ENCODE measurements at regions not wholly inside any gene's neighbourhood (a gene's known extent, or its start where the extent isn't known, plus 50 kb on each side); places are given as distances from the start of the nearest gene placed in this dataset.

GRCh38 chr3:81823086-81823485 is 61.6 kb upstream of the GBE1 start:
- BruUV-seq (replicated peaks), result no TSS peak
- POLR2A ChIA-PET, result no interaction called here
- H3K36me3 ChIP-seq (ENCODE audit: control insufficient read depth, insufficient read depth, low read length), result no peaks in the 10 kb centered on the region
- H3K27ac ChIP-seq (ENCODE audit: extremely low read depth, low read depth, low read length), result no peak overlapping the region
- no peaks in the 10 kb centered on the region for H3K9me1 ChIP-seq (ENCODE audit: control insufficient read depth, insufficient read depth, low read length)
- H4K20me1 ChIP-seq (replicated peaks; ENCODE audit: control insufficient read depth, insufficient read depth, low read length), result no peaks in the 10 kb centered on the region
- H2AFZ ChIP-seq (ENCODE audit: low read depth, low read length), result no peak overlapping the region
- ATAC-seq (no peak), DNase-seq (ENCODE audit: extremely low read depth in 1 of 4, low spot score in 3 of 4) (no peak), FAIRE-seq (no peak)
- 9% methylated on average over 3 of the region's 3 CpGs for WGBS (ENCODE audit: insufficient coverage, low coverage, missing lambda C conversion rate)
- CTCF ChIA-PET (ENCODE audit: low intra/inter-chr PET ratio), result no interaction called here
- no peaks in the 10 kb centered on the region for H3K27me3 ChIP-seq (ENCODE audit: control insufficient read depth in 2 of 2, insufficient read depth in 2 of 2, low read length in 2 of 2)
- no peak overlapping the region for H3K4me2 ChIP-seq (ENCODE audit: insufficient read depth, low read length)
- no peak overlapping the region for H3K9ac ChIP-seq (ENCODE audit: insufficient read depth in 1 of 2, low read depth in 2 of 2, low read length in 2 of 2)
- H3K9me3 ChIP-seq (replicated peaks; ENCODE audit: control insufficient read depth, insufficient read depth, low read depth, low read length), result no peaks in the 10 kb centered on the region
- intact Hi-C loops (cut with micrococcal nuclease), result loop anchor here (10.0 kb wide), 1 partner anchor 158 kb away; no protein-coding TSS in a partner anchor
- H3K4me3 ChIP-seq, result no peak overlapping the region
- H3K4me1 ChIP-seq (replicated peaks in 1 of 2; ENCODE audit: control insufficient read depth in 2 of 2, insufficient read depth in 2 of 2, low read length in 2 of 2), result no peaks in the 10 kb centered on the region
- TF ChIP-seq CHD4 (IDR thresholded peaks at IDR 0.05; ENCODE audit: insufficient read depth, insufficient replicate concordance, low read depth, low read length, poor library complexity, severe bottlenecking) (no peak), NFE2 (IDR thresholded peaks at IDR 0.05; ENCODE audit: low read depth) (no peak), TFAM (CRISPR knock-in tag; conservative IDR thresholded peaks at IDR 0.05) (no peak)
- in situ Hi-C loops (cut with MboI), result no loop called here
- H3K79me2 ChIP-seq (ENCODE audit: control insufficient read depth, insufficient read depth, low read length), result no peaks in the 10 kb centered on the region

- Histone ChIP-seq H3K9me3 (replicated peaks; ENCODE audit: control insufficient read depth, insufficient read depth, low read depth, low read length) (no peaks in the 10 kb centered on the region), H3K27me3 (ENCODE audit: control insufficient read depth in 2 of 2, insufficient read depth in 2 of 2, low read length in 2 of 2) (no peaks in the 10 kb centered on the region), H3K9me1 (ENCODE audit: control insufficient read depth, insufficient read depth, low read length) (no peaks in the 10 kb centered on the region), H3K36me3 (ENCODE audit: control insufficient read depth, insufficient read depth, low read length) (no peaks in the 10 kb centered on the region), H3K27ac (ENCODE audit: extremely low read depth, low read depth, low read length) (no peak overlapping the region), H4K20me1 (replicated peaks; ENCODE audit: control insufficient read depth, insufficient read depth, low read length) (no peaks in the 10 kb centered on the region), H2AFZ (ENCODE audit: low read depth, low read length) (no peak overlapping the region), H3K4me3 (no peak overlapping the region), H3K4me1 (replicated peaks in 1 of 2; ENCODE audit: control insufficient read depth in 2 of 2, insufficient read depth in 2 of 2, low read length in 2 of 2) (no peaks in the 10 kb centered on the region), H3K9ac (ENCODE audit: insufficient read depth in 1 of 2, low read depth in 2 of 2, low read length in 2 of 2) (no peak overlapping the region), H3K4me2 (ENCODE audit: insufficient read depth, low read length) (no peak overlapping the region), H3K79me2 (ENCODE audit: control insufficient read depth, insufficient read depth, low read length) (no peaks in the 10 kb centered on the region)
- WGBS (ENCODE audit: insufficient coverage, low coverage, missing lambda C conversion rate), result 3% methylated on average over 4 of the region's 8 CpGs
- intact Hi-C loops (cut with micrococcal nuclease), result no loop called here
- no TSS peak for BruUV-seq (replicated peaks)
- FAIRE-seq (no peak), DNase-seq (ENCODE audit: extremely low read depth in 1 of 4, low spot score in 3 of 4) (no peak), ATAC-seq (no peak)
- ChIA-PET CTCF (ENCODE audit: low intra/inter-chr PET ratio) (no interaction called here), POLR2A (no interaction called here)
- in situ Hi-C loops (cut with MboI), result no loop called here
- TF ChIP-seq NR2C1 (IDR thresholded peaks at IDR 0.05) (no peak), NR2C1 (tag; IDR thresholded peaks at IDR 0.05) (no peak), ZNF318 (IDR thresholded peaks at IDR 0.05; ENCODE audit: borderline replicate concordance in 1 of 2, low read depth in 1 of 2) (no peak), SMAD4 (CRISPR knock-in tag; conservative IDR thresholded peaks at IDR 0.05) (no peak)
Observed at GRCh38 chr3:81816473-81817250, 55.2 kb upstream of the GBE1 start.
